K562 (cell line): ENCODE measurements at regions not wholly inside any gene's neighbourhood (a gene's known extent, or its start where the extent isn't known, plus 50 kb on each side); places are given as distances from the start of the nearest gene placed in this dataset.

Experiments used
- ATAC-seq: fragments of 200-7000 bp; cut with Tn5 transposase; 3 replicates; pipeline ENCODE4 v1.9.1; 2020; ENCODE audit warnings: moderate library complexity
- BruUV-seq: library from RNA; stranded (reverse); fragments of 400-500 nt; replicated peaks from 2 replicates; lab custom pipeline; 2021; lab: Mats Ljungman, UMichigan
- CTCF ChIA-PET: fragments of 300-600 bp; formaldehyde crosslinking; extraction: SDS; loops from one replicate; lab custom pipeline; 2021; ENCODE audit warnings: low intra/inter-chr PET ratio; lab: Yijun Ruan, JAX
- POLR2A ChIA-PET: fragments of 300-600, 350-650 bp; sonication (Branson Sonifier 250); formaldehyde crosslinking; extraction: SDS; loops from one replicate; lab custom pipeline; 2021; ENCODE audit warnings: antibody characterized with exemption, inconsistent platforms; lab: Yijun Ruan, JAX
- DNase-seq, 4 experiments: peaks; one replicate each; pipeline versions ENCODE4 v3.0.0 to v3.0.0-alpha.2; 2011 to 2018; ENCODE audit warnings: low spot score in 3 of 4, mixed read lengths in 3 of 4; ENCODE audit errors: extremely low read depth in 1 of 4
- FAIRE-seq: peaks from 2 replicates; lab custom pipeline; 2011; peaks lifted over from hg19 to GRCh38; lab: Jason Lieb, UNC
- H2AFZ ChIP-seq: 2 replicates; pipeline ENCODE4 v1.6.0; 2011; ENCODE audit warnings: low read depth, low read length, control low read depth, inconsistent platforms
- H3K27ac ChIP-seq: fragments of 200-600 bp; 3 replicates; pipeline ENCODE4 v1.8.0; 2011; ENCODE audit warnings: low read depth, mild to moderate bottlenecking, control low read depth, inconsistent platforms, low read length, moderate library complexity, mixed read lengths; ENCODE audit errors: extremely low read depth
- H3K27me3 ChIP-seq, 2 experiments: fragments of 300-600 bp in 1 of 2; 2 replicates in 1 of 2; 3 replicates in 1 of 2; pipeline versions ENCODE4 v1.6.0 to v1.8.0; 2011; ENCODE audit warnings: inconsistent platforms in 2 of 2, low read length in 2 of 2, mild to moderate bottlenecking in 1 of 2, mixed read lengths in 1 of 2, moderate library complexity in 1 of 2; ENCODE audit not compliant: control insufficient read depth in 2 of 2, insufficient read depth in 2 of 2
- H3K36me3 ChIP-seq: fragments of 300-600 bp; 3 replicates; pipeline ENCODE4 v1.8.0; 2011; ENCODE audit warnings: mild to moderate bottlenecking, low read length, inconsistent platforms; ENCODE audit not compliant: control insufficient read depth, insufficient read depth
- H3K4me1 ChIP-seq, 2 experiments: fragments of 200-600 bp in 1 of 2; replicated peaks in 1 of 2; 2 replicates in 1 of 2; 3 replicates in 1 of 2; pipeline versions ENCODE4 v1.5.1 to v1.8.0; 2011; ENCODE audit warnings: inconsistent platforms in 2 of 2, low read length in 2 of 2, mild to moderate bottlenecking in 1 of 2, mixed read lengths in 1 of 2, moderate library complexity in 1 of 2; ENCODE audit not compliant: control insufficient read depth in 2 of 2, insufficient read depth in 2 of 2
- H3K4me2 ChIP-seq: 2 replicates; pipeline ENCODE4 v1.6.1; 2011; ENCODE audit warnings: low read length, control low read depth, inconsistent platforms, mixed read lengths; ENCODE audit not compliant: insufficient read depth
- H3K4me3 ChIP-seq: fragments of 200-600 bp; sonication (generic), shearing (Covaris generic); 2 replicates; pipeline ENCODE4 v1.5.1; 2016; ENCODE audit warnings: control low read depth, inconsistent platforms
- H3K79me2 ChIP-seq: fragments of 200-600 bp; 3 replicates; pipeline ENCODE4 v1.8.0; 2011; ENCODE audit warnings: low read length, inconsistent platforms; ENCODE audit not compliant: control insufficient read depth, insufficient read depth
- H3K9ac ChIP-seq, 2 experiments: 2 replicates each; pipeline versions ENCODE4 v1.6.0 to v1.6.1; 2011; ENCODE audit warnings: low read depth in 2 of 2, low read length in 2 of 2, control low read depth in 1 of 2, inconsistent platforms in 1 of 2, mild to moderate bottlenecking in 1 of 2, mixed read lengths in 1 of 2; ENCODE audit not compliant: insufficient read depth in 1 of 2
- H3K9me1 ChIP-seq: one replicate; pipeline ENCODE4 v1.6.0; 2011; ENCODE audit warnings: inconsistent platforms, mild to moderate bottlenecking, low read length, moderate library complexity; ENCODE audit not compliant: control insufficient read depth, insufficient read depth
- H3K9me3 ChIP-seq: replicated peaks from 2 replicates; pipeline ENCODE4 v1.5.1; 2011; ENCODE audit warnings: low read depth, low read length, inconsistent platforms; ENCODE audit not compliant: control insufficient read depth, insufficient read depth
- H4K20me1 ChIP-seq: replicated peaks from 2 replicates; pipeline ENCODE4 v1.6.1; 2011; ENCODE audit warnings: low read length, inconsistent platforms, mixed read lengths; ENCODE audit not compliant: control insufficient read depth, insufficient read depth
- CBX5 ChIP-seq: IDR thresholded peaks from 2 replicates; pipeline ENCODE4 v1.6.1; 2014; ENCODE audit warnings: low read depth, borderline replicate concordance
- CHD2 ChIP-seq: IDR thresholded peaks from 2 replicates; pipeline ENCODE4 v1.6.1; 2011; ENCODE audit warnings: low read depth, low read length
- HMG20A ChIP-seq: fragments of 450-650 bp; formaldehyde crosslinking; conservative IDR thresholded peaks from 2 replicates; pipeline ENCODE4 v1.4.0; 2020; ENCODE audit warnings: mild to moderate bottlenecking, mixed read lengths
- KDM4B ChIP-seq, 2 experiments: fragments of 450-650 bp in 1 of 2; sonication (generic) in 1 of 2; IDR thresholded peaks; 2 replicates each; pipeline ENCODE4 v1.6.1; 2016 to 2017; ENCODE audit warnings: borderline replicate concordance in 2 of 2, antibody characterized with exemption in 1 of 2, low read depth in 1 of 2, mild to moderate bottlenecking in 1 of 2
- KLF1 ChIP-seq: fragments of 450-650 bp; IDR thresholded peaks from 2 replicates; pipeline ENCODE4 v1.6.1; 2016; ENCODE audit warnings: missing genetic modification characterization, missing compliant biosample characterization
- MAFK ChIP-seq: IDR thresholded peaks from 2 replicates; pipeline ENCODE4 v1.6.1; 2011; ENCODE audit warnings: low read length, improper control_type of control experiment
- PURB ChIP-seq: sonication (generic); formaldehyde crosslinking; IDR thresholded peaks from 2 replicates; pipeline ENCODE4 v1.9.0; 2021; ENCODE audit warnings: low read depth, mild to moderate bottlenecking, missing genetic modification reagents
- RAD21 ChIP-seq, 2 experiments: fragments of 250-450 bp in 1 of 2; fragments of 450-650 bp in 1 of 2; sonication (Bioruptor Pico) in 1 of 2; formaldehyde crosslinking in 1 of 2; IDR thresholded peaks in 1 of 2; conservative IDR thresholded peaks in 1 of 2; 2 replicates each; pipeline versions ENCODE4 v1.4.0 to v1.8.0; 2020 to 2022; ENCODE audit warnings: mild to moderate bottlenecking in 2 of 2, moderate library complexity in 1 of 2
- RBBP5 ChIP-seq: fragments of 200-600 bp; sonication (generic); IDR thresholded peaks from 2 replicates; pipeline ENCODE4 v1.6.1; 2012; ENCODE audit warnings: borderline replicate concordance, mild to moderate bottlenecking, low read length, control low read depth, inconsistent platforms; ENCODE audit not compliant: insufficient read depth, poor library complexity, severe bottlenecking
- RFX7 ChIP-seq: fragments of 250-450 bp; sonication (Bioruptor Pico); IDR thresholded peaks from 2 replicates; pipeline ENCODE4 v1.5.1; 2021; ENCODE audit warnings: mild to moderate bottlenecking
- RNF2 ChIP-seq: sonication (generic); IDR thresholded peaks from 2 replicates; pipeline ENCODE4 v1.6.1; 2016
- SNRNP70 ChIP-seq: fragments of 200-400 bp; formaldehyde crosslinking; optimal IDR thresholded peaks from 2 replicates; pipeline ENCODE3; 2017; ENCODE audit warnings: low read depth, low read length
- SREBF1 ChIP-seq: fragments of 150-350 bp; IDR thresholded peaks from 2 replicates; pipeline ENCODE4 v1.6.1; 2014; ENCODE audit warnings: antibody characterized with exemption, low read depth, low read length, borderline replicate concordance
- SRSF7 ChIP-seq: fragments of 200-400 bp; formaldehyde crosslinking; optimal IDR thresholded peaks from 2 replicates; pipeline ENCODE3; 2017; ENCODE audit warnings: mild to moderate bottlenecking, low read depth, low read length
- ZFP30 ChIP-seq: fragments of 250-450 bp; sonication (Bioruptor Pico); IDR thresholded peaks from 2 replicates; pipeline ENCODE4 v1.8.0; 2022; ENCODE audit warnings: moderate library complexity, mild to moderate bottlenecking, inconsistent platforms, borderline replicate concordance
- ZNF695 ChIP-seq: fragments of 450-650 bp; formaldehyde crosslinking; IDR thresholded peaks from 2 replicates; pipeline ENCODE4 v1.4.0; 2020; ENCODE audit warnings: mild to moderate bottlenecking, moderate library complexity
- ZNF76 ChIP-seq: fragments of 250-450 bp; sonication (Bioruptor Pico); IDR thresholded peaks from 2 replicates; pipeline ENCODE4 v1.4.0; 2020; ENCODE audit warnings: mild to moderate bottlenecking, moderate library complexity, borderline replicate concordance
- WGBS: fragments of 100-300 bp; shearing (Covaris generic); methylation state at CpG from one replicate; pipeline ENCODE4 v1.1.6; 2016; ENCODE audit warnings: low coverage, mixed read lengths; ENCODE audit not compliant: insufficient coverage; ENCODE audit errors: missing lambda C conversion rate; 5-methylcytosine and 5-hydroxymethylcytosine counted together
- in situ Hi-C: fragments of 300-500 bp; cut with MboI; formaldehyde crosslinking; loops from 4 replicates; pipeline ENCODE4 v1.15.0; 2018; ENCODE audit warnings: inconsistent platforms, mixed read lengths
- intact Hi-C: fragments of 100-400 bp; cut with micrococcal nuclease; formaldehyde crosslinking; loops from 2 replicates; pipeline ENCODE4 v1.14.2; 2022
- TF ChIP-seq, protein P1 (sequence below): fragments of 250-450 bp; sonication (Bioruptor Pico); IDR thresholded peaks from 2 replicates; pipeline ENCODE4 v1.8.0; 2021; ENCODE audit warnings: moderate library complexity, mild to moderate bottlenecking, inconsistent platforms
- TF ChIP-seq, protein P2 (sequence below), 3 experiments: IDR thresholded peaks in 2 of 3; conservative IDR thresholded peaks in 1 of 3; 2 replicates each; pipeline ENCODE4 v1.5.1; 2011 to 2012; ENCODE audit warnings: low read length in 3 of 3, mild to moderate bottlenecking in 3 of 3, control low read depth in 2 of 3, improper control_type of control experiment in 1 of 3, inconsistent platforms in 1 of 3, low read depth in 1 of 3, mixed read lengths in 1 of 3, moderate library complexity in 1 of 3; ENCODE audit not compliant: insufficient read depth in 2 of 3
- TF ChIP-seq, protein P3 (sequence below): fragments of 450-650 bp; conservative IDR thresholded peaks from 2 replicates; pipeline ENCODE4 v1.6.1; 2016; ENCODE audit warnings: missing genetic modification characterization, low read depth, mild to moderate bottlenecking, control low read depth, missing compliant biosample characterization

DNA sequence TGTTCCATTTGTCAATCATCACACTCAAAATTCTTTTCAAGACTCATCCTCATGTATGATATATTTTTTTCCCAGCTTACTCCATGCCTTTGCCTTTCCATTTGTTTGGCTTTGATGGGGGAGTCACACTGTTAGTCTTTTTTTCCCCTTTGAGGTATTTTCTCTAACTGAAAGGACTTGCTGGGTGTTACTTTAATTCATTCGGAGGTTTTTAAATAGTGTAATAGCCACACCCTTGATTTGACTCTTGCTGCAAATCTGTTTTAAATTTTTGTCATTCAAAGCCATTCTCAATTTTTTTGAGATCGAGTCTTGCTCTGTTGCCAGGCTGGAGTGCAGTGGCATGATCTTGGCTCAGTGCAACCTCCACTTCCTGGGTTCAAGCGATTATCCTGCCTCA lies 84.1 kb downstream of the C11orf87 start:
- H2AFZ ChIP-seq: no peak overlapping the region
- no peaks in the 10 kb centered on the region for H3K9me3 ChIP-seq
- POLR2A ChIA-PET: no interaction called here
- H3K9me1 ChIP-seq: no peaks in the 10 kb centered on the region
- no peak for DNase-seq
- no peak overlapping the region for H3K9ac ChIP-seq
- H3K4me3 ChIP-seq: no peak overlapping the region
- ATAC-seq: no peak
- intact Hi-C loops (no loop called here), in situ Hi-C loops (no loop called here)
- BruUV-seq: no TSS peak
- H4K20me1 ChIP-seq: no peaks in the 10 kb centered on the region
- WGBS: 0% methylated on average over 3 of the region's 3 CpGs
- TF ChIP-seq ZFP30 (no peak), ZNF695 (CRISPR knock-in tag) (no peak), SRSF7 (no peak), CBX5 (no peak), SREBF1 (no peak), PURB (CRISPR knock-in tag) (no peak), RAD21 (CRISPR knock-in tag; conservative IDR thresholded peaks at IDR 0.05 in 1 of 2, IDR thresholded peaks at IDR 0.05 in 1 of 2) (no peak), ZNF76 (CRISPR knock-in tag) (no peak), SNRNP70 (no peak), HMG20A (no peak), CHD2 (no peak), MAFK (no peak), RFX7 (CRISPR knock-in tag) (no peak), KDM4B (IDR thresholded peaks at IDR 0.05; ENCODE audit: borderline replicate concordance in 2 of 2, low read depth in 1 of 2) (no peak), KLF1 (tag) (no peak), RBBP5 (no peak), RNF2 (no peak)
- TF ChIP-seq, protein P1, sequence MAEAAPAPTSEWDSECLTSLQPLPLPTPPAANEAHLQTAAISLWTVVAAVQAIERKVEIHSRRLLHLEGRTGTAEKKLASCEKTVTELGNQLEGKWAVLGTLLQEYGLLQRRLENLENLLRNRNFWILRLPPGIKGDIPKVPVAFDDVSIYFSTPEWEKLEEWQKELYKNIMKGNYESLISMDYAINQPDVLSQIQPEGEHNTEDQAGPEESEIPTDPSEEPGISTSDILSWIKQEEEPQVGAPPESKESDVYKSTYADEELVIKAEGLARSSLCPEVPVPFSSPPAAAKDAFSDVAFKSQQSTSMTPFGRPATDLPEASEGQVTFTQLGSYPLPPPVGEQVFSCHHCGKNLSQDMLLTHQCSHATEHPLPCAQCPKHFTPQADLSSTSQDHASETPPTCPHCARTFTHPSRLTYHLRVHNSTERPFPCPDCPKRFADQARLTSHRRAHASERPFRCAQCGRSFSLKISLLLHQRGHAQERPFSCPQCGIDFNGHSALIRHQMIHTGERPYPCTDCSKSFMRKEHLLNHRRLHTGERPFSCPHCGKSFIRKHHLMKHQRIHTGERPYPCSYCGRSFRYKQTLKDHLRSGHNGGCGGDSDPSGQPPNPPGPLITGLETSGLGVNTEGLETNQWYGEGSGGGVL: no peak
- TF ChIP-seq, protein P2, sequence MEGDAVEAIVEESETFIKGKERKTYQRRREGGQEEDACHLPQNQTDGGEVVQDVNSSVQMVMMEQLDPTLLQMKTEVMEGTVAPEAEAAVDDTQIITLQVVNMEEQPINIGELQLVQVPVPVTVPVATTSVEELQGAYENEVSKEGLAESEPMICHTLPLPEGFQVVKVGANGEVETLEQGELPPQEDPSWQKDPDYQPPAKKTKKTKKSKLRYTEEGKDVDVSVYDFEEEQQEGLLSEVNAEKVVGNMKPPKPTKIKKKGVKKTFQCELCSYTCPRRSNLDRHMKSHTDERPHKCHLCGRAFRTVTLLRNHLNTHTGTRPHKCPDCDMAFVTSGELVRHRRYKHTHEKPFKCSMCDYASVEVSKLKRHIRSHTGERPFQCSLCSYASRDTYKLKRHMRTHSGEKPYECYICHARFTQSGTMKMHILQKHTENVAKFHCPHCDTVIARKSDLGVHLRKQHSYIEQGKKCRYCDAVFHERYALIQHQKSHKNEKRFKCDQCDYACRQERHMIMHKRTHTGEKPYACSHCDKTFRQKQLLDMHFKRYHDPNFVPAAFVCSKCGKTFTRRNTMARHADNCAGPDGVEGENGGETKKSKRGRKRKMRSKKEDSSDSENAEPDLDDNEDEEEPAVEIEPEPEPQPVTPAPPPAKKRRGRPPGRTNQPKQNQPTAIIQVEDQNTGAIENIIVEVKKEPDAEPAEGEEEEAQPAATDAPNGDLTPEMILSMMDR (IDR thresholded peaks at IDR 0.05 in 2 of 3, conservative IDR thresholded peaks at IDR 0.05 in 1 of 3; ENCODE audit: insufficient read depth in 2 of 3, low read depth in 1 of 3, low read length in 3 of 3): no peak
- TF ChIP-seq, protein P3, sequence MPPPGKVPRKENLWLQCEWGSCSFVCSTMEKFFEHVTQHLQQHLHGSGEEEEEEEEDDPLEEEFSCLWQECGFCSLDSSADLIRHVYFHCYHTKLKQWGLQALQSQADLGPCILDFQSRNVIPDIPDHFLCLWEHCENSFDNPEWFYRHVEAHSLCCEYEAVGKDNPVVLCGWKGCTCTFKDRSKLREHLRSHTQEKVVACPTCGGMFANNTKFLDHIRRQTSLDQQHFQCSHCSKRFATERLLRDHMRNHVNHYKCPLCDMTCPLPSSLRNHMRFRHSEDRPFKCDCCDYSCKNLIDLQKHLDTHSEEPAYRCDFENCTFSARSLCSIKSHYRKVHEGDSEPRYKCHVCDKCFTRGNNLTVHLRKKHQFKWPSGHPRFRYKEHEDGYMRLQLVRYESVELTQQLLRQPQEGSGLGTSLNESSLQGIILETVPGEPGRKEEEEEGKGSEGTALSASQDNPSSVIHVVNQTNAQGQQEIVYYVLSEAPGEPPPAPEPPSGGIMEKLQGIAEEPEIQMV (tag): no peak
- H3K4me2 ChIP-seq: no peak overlapping the region
- H3K36me3 ChIP-seq: no peaks in the 10 kb centered on the region
- no peaks in the 10 kb centered on the region for H3K79me2 ChIP-seq
- H3K4me1 ChIP-seq: no peaks in the 10 kb centered on the region
- no peak overlapping the region for H3K27ac ChIP-seq
- no peaks in the 10 kb centered on the region for H3K27me3 ChIP-seq
- FAIRE-seq: no peak
- CTCF ChIA-PET: no interaction called here
